ENCODE measurements at regions not wholly inside any gene's neighbourhood (a gene's known extent, or its start where the extent isn't known, plus 50 kb on each side); places are given as distances from the start of the nearest gene placed in this dataset.
"Not testable (repeated sequence)": the region's sequence is repeated elsewhere in the genome, so short reads cannot be mapped to it uniquely, and the experiment has no call there.

- CTCF ChIA-PET; H3K27ac ChIP-seq (ENCODE audit: insufficient read depth in 1 of 2, low read depth in 1 of 2, low read length in 2 of 2, poor library complexity in 1 of 2, severe bottlenecking in 2 of 2); POLR2A ChIA-PET; DNase-seq; H3K4me3 ChIP-seq (ENCODE audit: control insufficient read depth in 1 of 7, extremely low read depth in 1 of 7, insufficient read depth in 4 of 7, low read depth in 2 of 7, low read length in 6 of 7); H3K4me1 ChIP-seq (ENCODE audit: control extremely low read depth in 1 of 4, control insufficient read depth in 4 of 4, insufficient read depth in 4 of 4, low read length in 3 of 4); H3K36me3 ChIP-seq (ENCODE audit: control insufficient read depth in 4 of 4, insufficient read depth in 4 of 4, low read length in 3 of 4); H3K27me3 ChIP-seq (replicated peaks in 2 of 5; ENCODE audit: control insufficient read depth in 4 of 5, insufficient read depth in 5 of 5, low read length in 4 of 5); H3K9me3 ChIP-seq (ENCODE audit: control extremely low read depth in 1 of 5, control insufficient read depth in 4 of 5, insufficient read depth in 2 of 5, low read depth in 1 of 5, low read length in 4 of 5): not testable (repeated sequence)
- WGBS (ENCODE audit: insufficient coverage): 100% methylated on average over 1 of the region's 6 CpGs
These were observed 306.5 kb upstream of the PLGLB2 start for GRCh38 chr2:87441375-87441774.

- H3K27ac ChIP-seq (ENCODE audit: insufficient read depth in 1 of 2, low read depth in 1 of 2, low read length in 2 of 2, poor library complexity in 1 of 2, severe bottlenecking in 2 of 2); POLR2A ChIA-PET; H3K9me3 ChIP-seq (ENCODE audit: control extremely low read depth in 1 of 5, control insufficient read depth in 4 of 5, insufficient read depth in 2 of 5, low read depth in 1 of 5, low read length in 4 of 5); H3K4me1 ChIP-seq (ENCODE audit: control extremely low read depth in 1 of 4, control insufficient read depth in 4 of 4, insufficient read depth in 4 of 4, low read length in 3 of 4); DNase-seq; H3K4me3 ChIP-seq (ENCODE audit: control insufficient read depth in 1 of 7, extremely low read depth in 1 of 7, insufficient read depth in 4 of 7, low read depth in 2 of 7, low read length in 6 of 7); H3K27me3 ChIP-seq (replicated peaks in 2 of 5; ENCODE audit: control insufficient read depth in 4 of 5, insufficient read depth in 5 of 5, low read length in 4 of 5); CTCF ChIA-PET; H3K36me3 ChIP-seq (ENCODE audit: control insufficient read depth in 4 of 4, insufficient read depth in 4 of 4, low read length in 3 of 4): not testable (repeated sequence)
- WGBS (ENCODE audit: insufficient coverage): 100% methylated on average over 3 of the region's 6 CpGs
These were observed 304.8 kb upstream of the PLGLB2 start for GRCh38 chr2:87442983-87443577.

- H3K4me3 ChIP-seq (ENCODE audit: control insufficient read depth in 1 of 7, extremely low read depth in 1 of 7, insufficient read depth in 4 of 7, low read depth in 2 of 7, low read length in 6 of 7); H3K9me3 ChIP-seq (ENCODE audit: control extremely low read depth in 1 of 5, control insufficient read depth in 4 of 5, insufficient read depth in 2 of 5, low read depth in 1 of 5, low read length in 4 of 5); H3K4me1 ChIP-seq (ENCODE audit: control extremely low read depth in 1 of 4, control insufficient read depth in 4 of 4, insufficient read depth in 4 of 4, low read length in 3 of 4); DNase-seq; H3K27me3 ChIP-seq (replicated peaks in 2 of 5; ENCODE audit: control insufficient read depth in 4 of 5, insufficient read depth in 5 of 5, low read length in 4 of 5); POLR2A ChIA-PET; H3K27ac ChIP-seq (ENCODE audit: insufficient read depth in 1 of 2, low read depth in 1 of 2, low read length in 2 of 2, poor library complexity in 1 of 2, severe bottlenecking in 2 of 2); H3K36me3 ChIP-seq (ENCODE audit: control insufficient read depth in 4 of 4, insufficient read depth in 4 of 4, low read length in 3 of 4); CTCF ChIA-PET: not testable (repeated sequence)
- 100% methylated on average over 1 of the region's 3 CpGs for WGBS (ENCODE audit: insufficient coverage)
These were observed 302.9 kb upstream of the PLGLB2 start for GRCh38 chr2:87444951-87445350.

GRCh38 chr2:87445613-87446312, 302.1 kb upstream of the PLGLB2 start:
- no CpG with 5 or more reads among the region's 5 CpGs for WGBS (ENCODE audit: insufficient coverage)
- H3K27ac ChIP-seq (ENCODE audit: insufficient read depth in 1 of 2, low read depth in 1 of 2, low read length in 2 of 2, poor library complexity in 1 of 2, severe bottlenecking in 2 of 2); H3K4me1 ChIP-seq (ENCODE audit: control extremely low read depth in 1 of 4, control insufficient read depth in 4 of 4, insufficient read depth in 4 of 4, low read length in 3 of 4); DNase-seq; H3K9me3 ChIP-seq (ENCODE audit: control extremely low read depth in 1 of 5, control insufficient read depth in 4 of 5, insufficient read depth in 2 of 5, low read depth in 1 of 5, low read length in 4 of 5); H3K4me3 ChIP-seq (ENCODE audit: control insufficient read depth in 1 of 7, extremely low read depth in 1 of 7, insufficient read depth in 4 of 7, low read depth in 2 of 7, low read length in 6 of 7); H3K27me3 ChIP-seq (replicated peaks in 2 of 5; ENCODE audit: control insufficient read depth in 4 of 5, insufficient read depth in 5 of 5, low read length in 4 of 5); CTCF ChIA-PET; H3K36me3 ChIP-seq (ENCODE audit: control insufficient read depth in 4 of 4, insufficient read depth in 4 of 4, low read length in 3 of 4); POLR2A ChIA-PET: not testable (repeated sequence)

- POLR2A ChIA-PET: not testable (repeated sequence)
These were observed 301.6 kb upstream of the PLGLB2 start for GRCh38 chr2:87446313-87446696.

GRCh38 chr2:87449462-87449980, 298.4 kb upstream of the PLGLB2 start:
- H3K9me3 ChIP-seq (ENCODE audit: control extremely low read depth in 1 of 5, control insufficient read depth in 4 of 5, insufficient read depth in 2 of 5, low read depth in 1 of 5, low read length in 4 of 5); DNase-seq; CTCF ChIA-PET; H3K27me3 ChIP-seq (replicated peaks in 2 of 5; ENCODE audit: control insufficient read depth in 4 of 5, insufficient read depth in 5 of 5, low read length in 4 of 5); POLR2A ChIA-PET; H3K36me3 ChIP-seq (ENCODE audit: control insufficient read depth in 4 of 4, insufficient read depth in 4 of 4, low read length in 3 of 4); H3K4me3 ChIP-seq (ENCODE audit: control insufficient read depth in 1 of 7, extremely low read depth in 1 of 7, insufficient read depth in 4 of 7, low read depth in 2 of 7, low read length in 6 of 7); H3K4me1 ChIP-seq (ENCODE audit: control extremely low read depth in 1 of 4, control insufficient read depth in 4 of 4, insufficient read depth in 4 of 4, low read length in 3 of 4); H3K27ac ChIP-seq (ENCODE audit: insufficient read depth in 1 of 2, low read depth in 1 of 2, low read length in 2 of 2, poor library complexity in 1 of 2, severe bottlenecking in 2 of 2): not testable (repeated sequence)
- WGBS (ENCODE audit: insufficient coverage): no CpG with 5 or more reads among the region's 3 CpGs

More at GRCh38 chr2:87446313-87446696, 301.6 kb upstream of the PLGLB2 start:
- H3K36me3 ChIP-seq (ENCODE audit: control insufficient read depth in 4 of 4, insufficient read depth in 4 of 4, low read length in 3 of 4); H3K4me1 ChIP-seq (ENCODE audit: control extremely low read depth in 1 of 4, control insufficient read depth in 4 of 4, insufficient read depth in 4 of 4, low read length in 3 of 4); H3K9me3 ChIP-seq (ENCODE audit: control extremely low read depth in 1 of 5, control insufficient read depth in 4 of 5, insufficient read depth in 2 of 5, low read depth in 1 of 5, low read length in 4 of 5); H3K27me3 ChIP-seq (replicated peaks in 2 of 5; ENCODE audit: control insufficient read depth in 4 of 5, insufficient read depth in 5 of 5, low read length in 4 of 5); H3K4me3 ChIP-seq (ENCODE audit: control insufficient read depth in 1 of 7, extremely low read depth in 1 of 7, insufficient read depth in 4 of 7, low read depth in 2 of 7, low read length in 6 of 7); H3K27ac ChIP-seq (ENCODE audit: insufficient read depth in 1 of 2, low read depth in 1 of 2, low read length in 2 of 2, poor library complexity in 1 of 2, severe bottlenecking in 2 of 2); CTCF ChIA-PET; DNase-seq: not testable (repeated sequence)
- no CpG with 5 or more reads among the region's 1 CpG for WGBS (ENCODE audit: insufficient coverage)

- CTCF ChIA-PET; H3K27ac ChIP-seq (ENCODE audit: insufficient read depth in 1 of 2, low read depth in 1 of 2, low read length in 2 of 2, poor library complexity in 1 of 2, severe bottlenecking in 2 of 2); POLR2A ChIA-PET: not testable (repeated sequence)
These were observed 295.7 kb upstream of the PLGLB2 start for GRCh38 chr2:87452193-87452592.

More at GRCh38 chr2:87452193-87452592, 295.7 kb upstream of the PLGLB2 start:
- not testable (repeated sequence) for H3K9me3 ChIP-seq (ENCODE audit: control extremely low read depth in 1 of 5, control insufficient read depth in 4 of 5, insufficient read depth in 2 of 5, low read depth in 1 of 5, low read length in 4 of 5); DNase-seq; H3K36me3 ChIP-seq (ENCODE audit: control insufficient read depth in 4 of 4, insufficient read depth in 4 of 4, low read length in 3 of 4); H3K27me3 ChIP-seq (replicated peaks in 2 of 5; ENCODE audit: control insufficient read depth in 4 of 5, insufficient read depth in 5 of 5, low read length in 4 of 5); H3K4me3 ChIP-seq (ENCODE audit: control insufficient read depth in 1 of 7, extremely low read depth in 1 of 7, insufficient read depth in 4 of 7, low read depth in 2 of 7, low read length in 6 of 7); H3K4me1 ChIP-seq (ENCODE audit: control extremely low read depth in 1 of 4, control insufficient read depth in 4 of 4, insufficient read depth in 4 of 4, low read length in 3 of 4)
- 100% methylated on average over 1 of the region's 4 CpGs for WGBS (ENCODE audit: insufficient coverage)
